Endothelial cell of umbilical vein (primary cell): ENCODE measurements at regions not wholly inside any gene's neighbourhood (a gene's known extent, or its start where the extent isn't known, plus 50 kb on each side); places are given as distances from the start of the nearest gene placed in this dataset.

ENCODE experiments used
- BruUV-seq: library from RNA; stranded (reverse); fragments of 400-500 nt; replicated peaks from 2 replicates; lab custom pipeline; 2021; lab: Mats Ljungman, UMichigan
- CTCF ChIA-PET: fragments of 300-600, 350-600 bp; sonication (Branson Sonifier 250); formaldehyde crosslinking; loops from one replicate; lab custom pipeline; 2021; ENCODE audit warnings: antibody characterized with exemption, inconsistent platforms; lab: Charles Lee
- POLR2A ChIA-PET: fragments of 300-600, 350-600 bp; sonication (Branson Sonifier 250); formaldehyde crosslinking; loops from one replicate; lab custom pipeline; 2021; ENCODE audit warnings: antibody characterized with exemption, inconsistent platforms; lab: Charles Lee
- DNase-seq: peaks from one replicate; pipeline ENCODE4 v3.0.0-alpha.2; 2011; ENCODE audit warnings: low read depth, low spot score
- FAIRE-seq: peaks from 2 replicates; lab custom pipeline; 2011; peaks lifted over from hg19 to GRCh38; lab: Jason Lieb, UNC
- H2AFZ ChIP-seq: 2 replicates; pipeline ENCODE4 v1.6.0; 2012; ENCODE audit warnings: low read depth, low read length, control low read depth, inconsistent platforms
- H3K27ac ChIP-seq: 2 replicates; pipeline ENCODE4 v1.5.1; 2011; ENCODE audit warnings: low read depth, mild to moderate bottlenecking, control low read depth, low read length, moderate library complexity; ENCODE audit not compliant: insufficient read depth
- H3K27me3 ChIP-seq, 2 experiments: 2 replicates each; pipeline versions ENCODE4 v1.6.0 to v1.6.1; 2011; ENCODE audit warnings: low read length in 2 of 2, mixed read lengths in 1 of 2; ENCODE audit not compliant: control insufficient read depth in 2 of 2, insufficient read depth in 2 of 2
- H3K36me3 ChIP-seq, 2 experiments: 2 replicates in 1 of 2; 3 replicates in 1 of 2; pipeline ENCODE4 v1.5.1; 2011; ENCODE audit warnings: low read length in 2 of 2, mild to moderate bottlenecking in 1 of 2, moderate library complexity in 1 of 2; ENCODE audit not compliant: control insufficient read depth in 2 of 2, insufficient read depth in 2 of 2; ENCODE audit errors: extremely low read depth in 1 of 2
- H3K4me1 ChIP-seq: 3 replicates; pipeline ENCODE4 v1.5.1; 2011; ENCODE audit warnings: mild to moderate bottlenecking, low read length; ENCODE audit not compliant: control insufficient read depth, insufficient read depth; ENCODE audit errors: extremely low read depth
- H3K4me2 ChIP-seq: 2 replicates; pipeline ENCODE4 v1.6.1; 2011; ENCODE audit warnings: low read length, control low read depth, mixed read lengths; ENCODE audit not compliant: insufficient read depth
- H3K4me3 ChIP-seq, 3 experiments: fragments of 200-600 bp in 1 of 3; sonication (generic), shearing (Covaris generic) in 1 of 3; replicated peaks in 1 of 3; 2 replicates each; pipeline ENCODE4 v1.5.1; 2011 to 2016; ENCODE audit warnings: control low read depth in 3 of 3, low read length in 3 of 3, mild to moderate bottlenecking in 2 of 3, inconsistent platforms in 1 of 3, low read depth in 1 of 3, moderate library complexity in 1 of 3; ENCODE audit not compliant: insufficient read depth in 1 of 3
- H3K79me2 ChIP-seq: 2 replicates; pipeline ENCODE4 v1.6.0; 2012; ENCODE audit warnings: low read length, inconsistent platforms; ENCODE audit not compliant: control insufficient read depth, insufficient read depth
- H3K9ac ChIP-seq: replicated peaks from 2 replicates; pipeline ENCODE3; 2011; ENCODE audit warnings: low read length, control low read depth; ENCODE audit not compliant: insufficient read depth; ENCODE audit errors: extremely low read depth
- H3K9me1 ChIP-seq: replicated peaks from 3 replicates; pipeline ENCODE4 v1.6.0; 2011; ENCODE audit warnings: mild to moderate bottlenecking, low read length; ENCODE audit not compliant: control insufficient read depth, insufficient read depth; ENCODE audit errors: extremely low read depth
- H3K9me3 ChIP-seq: replicated peaks from 2 replicates; pipeline ENCODE4 v1.5.1; 2012; ENCODE audit warnings: low read length, inconsistent platforms; ENCODE audit not compliant: control insufficient read depth, insufficient read depth
- H4K20me1 ChIP-seq: replicated peaks from 2 replicates; pipeline ENCODE3; 2011; ENCODE audit warnings: mild to moderate bottlenecking, low read length; ENCODE audit not compliant: control insufficient read depth, insufficient read depth; ENCODE audit errors: extremely low read depth
- CTCF ChIP-seq, 2 donors: IDR thresholded peaks; 1 replicate in 1 of 2; 2 replicates in 1 of 2; pipeline ENCODE4 v1.5.1; 2011; ENCODE audit warnings: low read length in 2 of 2, mild to moderate bottlenecking in 2 of 2, moderate library complexity in 2 of 2, control low read depth in 1 of 2, inconsistent platforms in 1 of 2, low read depth in 1 of 2; ENCODE audit not compliant: insufficient read depth in 1 of 2; ENCODE audit errors: extremely low read depth in 1 of 2
- FOS ChIP-seq: IDR thresholded peaks from 2 replicates; pipeline ENCODE4 v1.6.1; 2011; ENCODE audit warnings: mild to moderate bottlenecking, low read length, moderate library complexity, borderline replicate concordance; ENCODE audit not compliant: insufficient read depth
- JUN ChIP-seq: IDR thresholded peaks from 2 replicates; pipeline ENCODE4 v1.6.1; 2011; ENCODE audit warnings: borderline replicate concordance, low read depth; ENCODE audit not compliant: insufficient read length, insufficient read depth
- MAX ChIP-seq: IDR thresholded peaks from 2 replicates; pipeline ENCODE4 v1.6.1; 2011; ENCODE audit not compliant: insufficient read depth, insufficient read length
- MYC ChIP-seq: IDR thresholded peaks from one replicate; pipeline ENCODE4 v1.6.1; 2011; ENCODE audit warnings: mild to moderate bottlenecking, low read depth, low read length
- POLR2A ChIP-seq: IDR thresholded peaks from 2 replicates; pipeline ENCODE4 v1.6.1; 2012; ENCODE audit warnings: low read depth, mild to moderate bottlenecking, control low read depth, low read length
- dilution Hi-C: fragments of 300-500 bp; cut with MboI; formaldehyde crosslinking; loops from one replicate; pipeline ENCODE4 v1.15.0; 2019; ENCODE audit warnings: low sequenced_read_pairs; ENCODE audit not compliant: extremely low pct_ligation_motif_present
- intact Hi-C: fragments of 100-400 bp; cut with micrococcal nuclease; formaldehyde crosslinking; loops from one replicate; pipeline ENCODE4 v1.10.0; 2022

- Histone ChIP-seq H3K9me1 (no peaks in the 10 kb centered on the region), H3K9me3 (no peaks in the 10 kb centered on the region), H3K4me1 (peaks cover 4% of the 10 kb centered on the region), H2AFZ (no peak overlapping the region), H3K27ac (no peak overlapping the region), H3K79me2 (no peaks in the 10 kb centered on the region), H3K4me3 (no peak overlapping the region), H3K36me3 (no peaks in the 10 kb centered on the region), H3K27me3 (no peaks in the 10 kb centered on the region), H3K4me2 (no peak overlapping the region), H3K9ac (no peak overlapping the region), H4K20me1 (no peaks in the 10 kb centered on the region)
- DNase-seq = no peak
- dilution Hi-C loops (no loop called here), intact Hi-C loops (no loop called here)
- no peak for TF ChIP-seq CTCF (IDR thresholded peaks at IDR 0.05; ENCODE audit: extremely low read depth in 1 of 2, insufficient read depth in 1 of 2, low read depth in 1 of 2, low read length in 2 of 2)
- BruUV-seq = no TSS peak
- POLR2A ChIA-PET = no interaction called here
- CTCF ChIA-PET = no interaction called here
- FAIRE-seq = no peak
Observed at GRCh38 chr3:180420016-180420415, 181.9 kb upstream of the TTC14 start.

GRCh38 chr3:180420804-180421203 is 181.2 kb upstream of the TTC14 start:
- ChIA-PET CTCF (no interaction called here), POLR2A (no interaction called here)
- BruUV-seq = no TSS peak
- intact Hi-C loops (no loop called here), dilution Hi-C loops (no loop called here)
- no peak overlapping the region for H3K9ac ChIP-seq
- peaks cover 4% of the 10 kb centered on the region for H3K4me1 ChIP-seq
- no peaks in the 10 kb centered on the region for H3K27me3 ChIP-seq
- no peaks in the 10 kb centered on the region for H3K36me3 ChIP-seq
- H3K9me3 ChIP-seq = no peaks in the 10 kb centered on the region
- no peak for TF ChIP-seq MYC
- no peak for TF ChIP-seq CTCF (IDR thresholded peaks at IDR 0.05; ENCODE audit: extremely low read depth in 1 of 2, insufficient read depth in 1 of 2, low read depth in 1 of 2, low read length in 2 of 2)
- TF ChIP-seq MAX = no peak
- TF ChIP-seq FOS = peak; percentile 71
- TF ChIP-seq POLR2A = no peak
- TF ChIP-seq JUN = no peak
- FAIRE-seq (no peak), DNase-seq (no peak)
- H3K9me1 ChIP-seq = no peaks in the 10 kb centered on the region
- H3K79me2 ChIP-seq = no peaks in the 10 kb centered on the region
- H4K20me1 ChIP-seq = no peaks in the 10 kb centered on the region
- H2AFZ ChIP-seq = peak overlapping the region; percentile 70
- no peak overlapping the region for H3K27ac ChIP-seq
- no peak overlapping the region for H3K4me2 ChIP-seq
- no peak overlapping the region for H3K4me3 ChIP-seq
